ENCODE measurements at regions not wholly inside any gene's neighbourhood (a gene's known extent, or its start where the extent isn't known, plus 50 kb on each side); places are given as distances from the start of the nearest gene placed in this dataset.

- no peak for DNase-seq
Observed at GRCh38 chr12:126198966-126199692, 1133.9 kb downstream of the AACS start.

GRCh38 chr12:126201981-126202537 is 1136.8 kb downstream of the AACS start:
- DNase-seq = no peak

- DNase-seq = no peak
Observed at GRCh38 chr12:126204326-126204725, 1139.1 kb downstream of the AACS start.

- no peak for DNase-seq
Observed at GRCh38 chr12:126210026-126210425, 1144.8 kb downstream of the AACS start.

GRCh38 chr12:126210448-126210847 is 1145.2 kb downstream of the AACS start:
- DNase-seq = no peak

- no peak for DNase-seq
Observed at GRCh38 chr12:126212824-126213223, 1147.6 kb downstream of the AACS start.

GRCh38 chr12:126218697-126219096 is 1153.5 kb downstream of the AACS start:
- no peak for DNase-seq

GRCh38 chr12:126219139-126219538 is 1153.9 kb downstream of the AACS start:
- no peak for DNase-seq

- no peak for DNase-seq
Observed at GRCh38 chr12:126219654-126220279, 1154.5 kb downstream of the AACS start.

GRCh38 chr12:126224032-126224431 is 1158.8 kb downstream of the AACS start:
- no peak for DNase-seq

- DNase-seq = no peak
Observed at GRCh38 chr12:126228936-126229335, 1163.7 kb downstream of the AACS start.

GRCh38 chr12:126232711-126233110 is 1167.5 kb downstream of the AACS start:
- no peak for DNase-seq

- DNase-seq = no peak
Observed at GRCh38 chr12:126233625-126234024, 1168.4 kb downstream of the AACS start.

- no peak for DNase-seq
Observed at GRCh38 chr12:126243814-126244440, 1178.7 kb downstream of the AACS start.

- DNase-seq = no peak
Observed at GRCh38 chr12:126247936-126248335, 1182.7 kb downstream of the AACS start.

GRCh38 chr12:126248871-126249403 is 1183.7 kb downstream of the AACS start:
- DNase-seq = no peak

GRCh38 chr12:126258190-126258589 is 1193.0 kb downstream of the AACS start:
- DNase-seq = no peak

- no peak for DNase-seq
Observed at GRCh38 chr12:126262829-126263228, 1197.6 kb downstream of the AACS start.

GRCh38 chr12:126268222-126268621 is 1203.0 kb downstream of the AACS start:
- no peak for DNase-seq

- DNase-seq = no peak
Observed at GRCh38 chr12:126271159-126271558, 1205.9 kb downstream of the AACS start.

- no peak for DNase-seq
Observed at GRCh38 chr12:126282691-126283090, 1217.5 kb downstream of the AACS start.

- DNase-seq = no peak
Observed at GRCh38 chr12:126286203-126286602, 1221.0 kb downstream of the AACS start.

- no peak for DNase-seq
Observed at GRCh38 chr12:126290456-126290855, 1225.2 kb downstream of the AACS start.

All from left kidney (tissue), 1 donor.